Uterus (tissue), 2 donors: ENCODE measurements at regions not wholly inside any gene's neighbourhood (a gene's known extent, or its start where the extent isn't known, plus 50 kb on each side); places are given as distances from the start of the nearest gene placed in this dataset.

ENCODE experiments used
- POLR2A ChIP-seq, 2 donors: fragments of 450-650 bp; IDR thresholded peaks; one replicate each; pipeline ENCODE4 v1.6.1; 2016; ENCODE audit warnings: antibody characterized with exemption in 2 of 2, mild to moderate bottlenecking in 1 of 2, moderate library complexity in 1 of 2
- TF ChIP-seq, protein P1 (sequence below), 4 experiments: fragments of 200-600 bp in 2 of 4; fragments of 450-650 bp in 2 of 4; sonication (generic) in 2 of 4; IDR thresholded peaks; one replicate each; pipeline ENCODE4 v1.5.1; 2016 to 2019; ENCODE audit warnings: antibody characterized with exemption in 4 of 4, mild to moderate bottlenecking in 2 of 4, moderate library complexity in 1 of 4

- TF ChIP-seq, protein P1, sequence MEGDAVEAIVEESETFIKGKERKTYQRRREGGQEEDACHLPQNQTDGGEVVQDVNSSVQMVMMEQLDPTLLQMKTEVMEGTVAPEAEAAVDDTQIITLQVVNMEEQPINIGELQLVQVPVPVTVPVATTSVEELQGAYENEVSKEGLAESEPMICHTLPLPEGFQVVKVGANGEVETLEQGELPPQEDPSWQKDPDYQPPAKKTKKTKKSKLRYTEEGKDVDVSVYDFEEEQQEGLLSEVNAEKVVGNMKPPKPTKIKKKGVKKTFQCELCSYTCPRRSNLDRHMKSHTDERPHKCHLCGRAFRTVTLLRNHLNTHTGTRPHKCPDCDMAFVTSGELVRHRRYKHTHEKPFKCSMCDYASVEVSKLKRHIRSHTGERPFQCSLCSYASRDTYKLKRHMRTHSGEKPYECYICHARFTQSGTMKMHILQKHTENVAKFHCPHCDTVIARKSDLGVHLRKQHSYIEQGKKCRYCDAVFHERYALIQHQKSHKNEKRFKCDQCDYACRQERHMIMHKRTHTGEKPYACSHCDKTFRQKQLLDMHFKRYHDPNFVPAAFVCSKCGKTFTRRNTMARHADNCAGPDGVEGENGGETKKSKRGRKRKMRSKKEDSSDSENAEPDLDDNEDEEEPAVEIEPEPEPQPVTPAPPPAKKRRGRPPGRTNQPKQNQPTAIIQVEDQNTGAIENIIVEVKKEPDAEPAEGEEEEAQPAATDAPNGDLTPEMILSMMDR (IDR thresholded peaks at IDR 0.05), result no peak
- no peak for TF ChIP-seq POLR2A (IDR thresholded peaks at IDR 0.05)
Observed at GRCh38 chr4:147039976-147040575, 94.4 kb upstream of the TTC29 start.
